ENCODE measurements at regions not wholly inside any gene's neighbourhood (a gene's known extent, or its start where the extent isn't known, plus 50 kb on each side); places are given as distances from the start of the nearest gene placed in this dataset.
A peak's percentile ranks its signal among the peaks of the same experiment; 100 is the strongest.

GRCh38 chr4:12488672-12489071 lies 995.5 kb downstream of the RAB28 start:
- Histone ChIP-seq H2AFZ (ENCODE audit: low read length) (peak overlapping the region; percentile 8), H3K27ac (ENCODE audit: extremely low read length, insufficient read depth, low read length) (no peak overlapping the region), H3K27me3 (ENCODE audit: control insufficient read depth in 1 of 2, insufficient read depth in 2 of 2, low read length in 2 of 2) (no peaks in the 10 kb centered on the region; a peak in 1 of 5 replicates), H3K9me3 (ENCODE audit: low read length) (no peaks in the 10 kb centered on the region; the same call in 1 of the 2 replicates), H3K36me3 (replicated peaks in 1 of 2; ENCODE audit: control insufficient read depth in 1 of 2, insufficient read depth in 2 of 2, low read length in 2 of 2) (no peaks in the 10 kb centered on the region), H3K79me2 (ENCODE audit: insufficient read depth, low read length) (no peaks in the 10 kb centered on the region), H3K4me1 (ENCODE audit: insufficient read depth, low read length) (peaks cover 28% of the 10 kb centered on the region), H3K4me3 (replicated peaks in 1 of 3; ENCODE audit: insufficient read depth in 1 of 3, low read depth in 2 of 3, low read length in 3 of 3) (no peak overlapping the region), H3K4me2 (ENCODE audit: low read depth, low read length) (peak overlapping the region; percentile 50), H3K9ac (ENCODE audit: insufficient read depth, low read depth, low read length) (no peak overlapping the region), H4K20me1 (ENCODE audit: insufficient read depth, low read length) (no peaks in the 10 kb centered on the region)
- ATAC-seq (peak; percentile 54), FAIRE-seq (no peak), DNase-seq (ENCODE audit: low spot score) (no peak)
- 26% methylated on average over 2 of the region's 5 CpGs for WGBS (ENCODE audit: low lambda C conversion rate)
- ChIA-PET CTCF (ENCODE audit: low intra/inter-chr PET ratio, low total read pairs) (no interaction called here), POLR2A (interaction anchor here (1.3 kb wide), 1 partner anchor 11 kb away, joined by 3 read pairs; no protein-coding TSS in a partner anchor)
- peak; percentile 51; the same call in 1 of the 2 replicates for TF ChIP-seq ZNF292 (CRISPR knock-in tag; IDR thresholded peaks at IDR 0.05; ENCODE audit: borderline replicate concordance, low read depth)
- TF ChIP-seq BCLAF1 (IDR thresholded peaks at IDR 0.05), result no peak
- peak; percentile 12; the same call in 1 of the 2 replicates for TF ChIP-seq ZFX (CRISPR knock-in tag; IDR thresholded peaks at IDR 0.05; ENCODE audit: low read depth)
- no peak for TF ChIP-seq CHCHD3 (CRISPR knock-in tag; IDR thresholded peaks at IDR 0.05)
- 0 out of 2 replicates have a peak, but pooled peaks have one; percentile 21 for TF ChIP-seq ZMYM4 (CRISPR knock-in tag; IDR thresholded peaks at IDR 0.05)
- in situ Hi-C loops (cut with HindIII; ENCODE audit: extremely low pct_ligation_motif_present, low pct_unique_long_range_greater_than_20kb), result no loop called here
- intact Hi-C loops (cut with micrococcal nuclease; ENCODE audit: unreplicated experiment), result no loop called here
- BruUV-seq (replicated peaks), result no TSS peak

GRCh38 chr4:12487000-12487399 lies 997.1 kb downstream of the RAB28 start:
- Histone ChIP-seq H3K4me3 (replicated peaks in 1 of 3; ENCODE audit: insufficient read depth in 1 of 3, low read depth in 2 of 3, low read length in 3 of 3) (no peak overlapping the region), H3K9me3 (ENCODE audit: low read length) (no peaks in the 10 kb centered on the region; the same call in 1 of the 2 replicates), H3K4me2 (ENCODE audit: low read depth, low read length) (no peak overlapping the region; the same call in 1 of the 2 replicates), H3K79me2 (ENCODE audit: insufficient read depth, low read length) (no peaks in the 10 kb centered on the region), H3K27me3 (ENCODE audit: control insufficient read depth in 1 of 2, insufficient read depth in 2 of 2, low read length in 2 of 2) (no peaks in the 10 kb centered on the region; a peak in 1 of 5 replicates), H2AFZ (ENCODE audit: low read length) (no peak overlapping the region), H3K27ac (ENCODE audit: extremely low read length, insufficient read depth, low read length) (no peak overlapping the region), H3K9ac (ENCODE audit: insufficient read depth, low read depth, low read length) (no peak overlapping the region), H3K36me3 (replicated peaks in 1 of 2; ENCODE audit: control insufficient read depth in 1 of 2, insufficient read depth in 2 of 2, low read length in 2 of 2) (no peaks in the 10 kb centered on the region), H4K20me1 (ENCODE audit: insufficient read depth, low read length) (no peaks in the 10 kb centered on the region), H3K4me1 (ENCODE audit: insufficient read depth, low read length) (peaks cover 20% of the 10 kb centered on the region)
- FAIRE-seq (no peak), ATAC-seq (no peak), DNase-seq (ENCODE audit: low spot score) (no peak)
- BruUV-seq (replicated peaks), result no TSS peak
- intact Hi-C loops (cut with micrococcal nuclease; ENCODE audit: unreplicated experiment) (no loop called here), in situ Hi-C loops (cut with HindIII; ENCODE audit: extremely low pct_ligation_motif_present, low pct_unique_long_range_greater_than_20kb) (no loop called here)
- TF ChIP-seq ZNF30 (CRISPR knock-in tag; IDR thresholded peaks at IDR 0.05), result no peak
- no peak for TF ChIP-seq ZNF205 (CRISPR knock-in tag; IDR thresholded peaks at IDR 0.05)
- TF ChIP-seq ZFP90 (CRISPR knock-in tag; IDR thresholded peaks at IDR 0.05; ENCODE audit: borderline replicate concordance), result peak; percentile 66; the same call in 1 of the 2 replicates
- no peak for TF ChIP-seq ZFY (CRISPR knock-in tag; IDR thresholded peaks at IDR 0.05)
- 0 out of 2 replicates have a peak, but pooled peaks have one; percentile 44 for TF ChIP-seq ZNF263 (CRISPR knock-in tag; IDR thresholded peaks at IDR 0.05)
- 28% methylated on average over 2 of the region's 2 CpGs for WGBS (ENCODE audit: low lambda C conversion rate)
- POLR2A ChIA-PET, result no interaction called here
- CTCF ChIA-PET (ENCODE audit: low intra/inter-chr PET ratio, low total read pairs), result no interaction called here

Measured in HepG2 (cell line).